ENCODE measurements at regions not wholly inside any gene's neighbourhood (a gene's known extent, or its start where the extent isn't known, plus 50 kb on each side); places are given as distances from the start of the nearest gene placed in this dataset.
"Not testable (repeated sequence)": the region's sequence is repeated elsewhere in the genome, so short reads cannot be mapped to it uniquely, and the experiment has no call there.

- in situ Hi-C loops (cut with MboI; ENCODE audit: low sequenced_read_pairs): loop anchor here (25.0 kb wide), 1 partner anchor 710 kb away; no protein-coding TSS in a partner anchor
These were observed 555.5 kb upstream of the NR5A2 start for GRCh38 chr1:199472018-199472417.

GRCh38 chr1:199472978-199473377, 554.5 kb upstream of the NR5A2 start:
- in situ Hi-C loops (cut with MboI; ENCODE audit: low sequenced_read_pairs): loop anchor here (25.0 kb wide), 1 partner anchor 711 kb away; no protein-coding TSS in a partner anchor

- in situ Hi-C loops (cut with MboI; ENCODE audit: low sequenced_read_pairs): loop anchor here (25.0 kb wide), 1 partner anchor 712 kb away; no protein-coding TSS in a partner anchor
These were observed 552.8 kb upstream of the NR5A2 start for GRCh38 chr1:199474738-199475137.

GRCh38 chr1:199482426-199482825, 545.1 kb upstream of the NR5A2 start:
- in situ Hi-C loops (cut with MboI; ENCODE audit: low sequenced_read_pairs): no loop called here

- in situ Hi-C loops (cut with MboI; ENCODE audit: low sequenced_read_pairs): no loop called here
These were observed 537.9 kb upstream of the NR5A2 start for GRCh38 chr1:199489594-199489993.

- in situ Hi-C loops (cut with MboI; ENCODE audit: low sequenced_read_pairs): no loop called here
These were observed 536.6 kb upstream of the NR5A2 start for GRCh38 chr1:199490769-199491527.

- in situ Hi-C loops (cut with MboI; ENCODE audit: low sequenced_read_pairs): no loop called here
These were observed 532.1 kb upstream of the NR5A2 start for GRCh38 chr1:199495432-199495831.

- in situ Hi-C loops (cut with MboI; ENCODE audit: low sequenced_read_pairs): not testable (repeated sequence)
These were observed 528.7 kb upstream of the NR5A2 start for GRCh38 chr1:199498802-199499201.

- in situ Hi-C loops (cut with MboI; ENCODE audit: low sequenced_read_pairs): no loop called here
These were observed 519.4 kb upstream of the NR5A2 start for GRCh38 chr1:199508072-199508471.

- in situ Hi-C loops (cut with MboI; ENCODE audit: low sequenced_read_pairs): no loop called here
These were observed 518.9 kb upstream of the NR5A2 start for GRCh38 chr1:199508653-199509052.

GRCh38 chr1:199509456-199509855, 518.1 kb upstream of the NR5A2 start:
- in situ Hi-C loops (cut with MboI; ENCODE audit: low sequenced_read_pairs): no loop called here

- in situ Hi-C loops (cut with MboI; ENCODE audit: low sequenced_read_pairs): no loop called here
These were observed 517.2 kb upstream of the NR5A2 start for GRCh38 chr1:199510314-199510713.

GRCh38 chr1:199512037-199512710, 515.3 kb upstream of the NR5A2 start:
- in situ Hi-C loops (cut with MboI; ENCODE audit: low sequenced_read_pairs): no loop called here

- in situ Hi-C loops (cut with MboI; ENCODE audit: low sequenced_read_pairs): no loop called here
These were observed 512.2 kb upstream of the NR5A2 start for GRCh38 chr1:199515261-199515660.

GRCh38 chr1:199522338-199522737, 505.2 kb upstream of the NR5A2 start:
- in situ Hi-C loops (cut with MboI; ENCODE audit: low sequenced_read_pairs): no loop called here

GRCh38 chr1:199522936-199523335, 504.6 kb upstream of the NR5A2 start:
- in situ Hi-C loops (cut with MboI; ENCODE audit: low sequenced_read_pairs): no loop called here

GRCh38 chr1:199529324-199529723, 498.2 kb upstream of the NR5A2 start:
- in situ Hi-C loops (cut with MboI; ENCODE audit: low sequenced_read_pairs): no loop called here

GRCh38 chr1:199533361-199533760, 494.1 kb upstream of the NR5A2 start:
- in situ Hi-C loops (cut with MboI; ENCODE audit: low sequenced_read_pairs): not testable (repeated sequence)

- in situ Hi-C loops (cut with MboI; ENCODE audit: low sequenced_read_pairs): no loop called here
These were observed 481.7 kb upstream of the NR5A2 start for GRCh38 chr1:199545780-199546179.

- in situ Hi-C loops (cut with MboI; ENCODE audit: low sequenced_read_pairs): no loop called here
These were observed 481.2 kb upstream of the NR5A2 start for GRCh38 chr1:199546323-199546722.

- in situ Hi-C loops (cut with MboI; ENCODE audit: low sequenced_read_pairs): no loop called here
These were observed 478.1 kb upstream of the NR5A2 start for GRCh38 chr1:199549421-199549820.

Measured in HL-60/S4 treated with retinoic acid at 250 ng/mL for 4 days and 3 days (cell line).